Endothelial cell of umbilical vein (primary cell): ENCODE measurements at regions not wholly inside any gene's neighbourhood (a gene's known extent, or its start where the extent isn't known, plus 50 kb on each side); places are given as distances from the start of the nearest gene placed in this dataset.

Source experiments
- POLR2A ChIP-seq: IDR thresholded peaks from 2 replicates; pipeline ENCODE4 v1.6.1; 2012; ENCODE audit warnings: low read depth, mild to moderate bottlenecking, control low read depth, low read length
- TF ChIP-seq, protein P1 (sequence below), 2 donors: IDR thresholded peaks; 1 replicate in 1 of 2; 2 replicates in 1 of 2; pipeline ENCODE4 v1.5.1; 2011; ENCODE audit warnings: low read length in 2 of 2, mild to moderate bottlenecking in 2 of 2, moderate library complexity in 2 of 2, control low read depth in 1 of 2, inconsistent platforms in 1 of 2, low read depth in 1 of 2; ENCODE audit not compliant: insufficient read depth in 1 of 2; ENCODE audit errors: extremely low read depth in 1 of 2

DNA sequence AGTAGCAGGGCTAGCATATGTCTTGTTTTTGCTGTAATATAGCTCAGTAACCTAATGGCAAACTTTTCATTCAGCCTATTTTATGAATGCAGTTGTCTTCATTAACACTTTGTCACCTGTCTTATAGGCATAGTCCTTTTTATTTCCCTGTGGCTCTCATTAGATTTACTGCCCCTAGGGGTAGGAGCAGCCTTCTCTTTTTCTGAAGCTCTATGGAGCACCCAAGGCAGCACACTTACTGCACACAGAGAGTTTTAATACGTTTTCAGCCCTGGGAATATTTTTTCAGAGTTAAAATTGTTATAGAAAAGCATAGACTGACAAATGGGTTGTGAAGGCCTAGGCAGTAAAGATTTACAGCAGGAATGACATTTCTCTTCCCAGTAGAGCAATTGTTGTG is 406.8 kb downstream of the TMA16 start:
- TF ChIP-seq POLR2A, result no peak
- TF ChIP-seq, protein P1, sequence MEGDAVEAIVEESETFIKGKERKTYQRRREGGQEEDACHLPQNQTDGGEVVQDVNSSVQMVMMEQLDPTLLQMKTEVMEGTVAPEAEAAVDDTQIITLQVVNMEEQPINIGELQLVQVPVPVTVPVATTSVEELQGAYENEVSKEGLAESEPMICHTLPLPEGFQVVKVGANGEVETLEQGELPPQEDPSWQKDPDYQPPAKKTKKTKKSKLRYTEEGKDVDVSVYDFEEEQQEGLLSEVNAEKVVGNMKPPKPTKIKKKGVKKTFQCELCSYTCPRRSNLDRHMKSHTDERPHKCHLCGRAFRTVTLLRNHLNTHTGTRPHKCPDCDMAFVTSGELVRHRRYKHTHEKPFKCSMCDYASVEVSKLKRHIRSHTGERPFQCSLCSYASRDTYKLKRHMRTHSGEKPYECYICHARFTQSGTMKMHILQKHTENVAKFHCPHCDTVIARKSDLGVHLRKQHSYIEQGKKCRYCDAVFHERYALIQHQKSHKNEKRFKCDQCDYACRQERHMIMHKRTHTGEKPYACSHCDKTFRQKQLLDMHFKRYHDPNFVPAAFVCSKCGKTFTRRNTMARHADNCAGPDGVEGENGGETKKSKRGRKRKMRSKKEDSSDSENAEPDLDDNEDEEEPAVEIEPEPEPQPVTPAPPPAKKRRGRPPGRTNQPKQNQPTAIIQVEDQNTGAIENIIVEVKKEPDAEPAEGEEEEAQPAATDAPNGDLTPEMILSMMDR (IDR thresholded peaks at IDR 0.05; ENCODE audit: extremely low read depth in 1 of 2, insufficient read depth in 1 of 2, low read depth in 1 of 2, low read length in 2 of 2), result no peak
